BE2C (cell line): ENCODE measurements at regions not wholly inside any gene's neighbourhood (a gene's known extent, or its start where the extent isn't known, plus 50 kb on each side); places are given as distances from the start of the nearest gene placed in this dataset.

ENCODE experiments used
- DNase-seq: peaks from one replicate; pipeline ENCODE4 v3.0.0-alpha.2; 2020
- H3K27me3 ChIP-seq: fragments of 250-450 bp; sonication (Bioruptor Pico); 2 replicates; pipeline ENCODE4 v1.5.1; 2020; ENCODE audit warnings: mild to moderate bottlenecking
- H3K36me3 ChIP-seq: fragments of 250-450 bp; sonication (Bioruptor Pico); 2 replicates; pipeline ENCODE4 v1.5.1; 2020; ENCODE audit warnings: mild to moderate bottlenecking
- H3K4me1 ChIP-seq: fragments of 250-450 bp; sonication (Bioruptor Pico); 2 replicates; pipeline ENCODE4 v1.5.1; 2020
- H3K4me3 ChIP-seq: 2 replicates; pipeline ENCODE4 v1.5.1; 2011; ENCODE audit warnings: low read depth, low read length
- H3K9me3 ChIP-seq: fragments of 250-450 bp; sonication (Bioruptor Pico); 2 replicates; pipeline ENCODE4 v1.5.1; 2020
- CTCF ChIP-seq: IDR thresholded peaks from 2 replicates; pipeline ENCODE4 v1.5.1; 2012; ENCODE audit warnings: mild to moderate bottlenecking, low read depth, low read length

GRCh38 chr6:4641461-4641860 lies 134.7 kb upstream of the CDYL start:
- DNase-seq: no peak
- no peaks in the 10 kb centered on the region for H3K36me3 ChIP-seq
- no peaks in the 10 kb centered on the region for H3K27me3 ChIP-seq
- no peaks in the 10 kb centered on the region for H3K4me1 ChIP-seq
- no peaks in the 10 kb centered on the region for H3K9me3 ChIP-seq
- TF ChIP-seq CTCF: no peak
- no peak overlapping the region for H3K4me3 ChIP-seq

- no peak for TF ChIP-seq CTCF
- Histone ChIP-seq H3K4me1 (no peaks in the 10 kb centered on the region), H3K9me3 (no peaks in the 10 kb centered on the region), H3K27me3 (no peaks in the 10 kb centered on the region), H3K36me3 (no peaks in the 10 kb centered on the region), H3K4me3 (no peak overlapping the region)
- no peak for DNase-seq
Measured at GRCh38 chr6:4640139-4640538, 136.1 kb upstream of the CDYL start.

GRCh38 chr6:4638641-4639040 lies 137.6 kb upstream of the CDYL start:
- Histone ChIP-seq H3K9me3 (no peaks in the 10 kb centered on the region), H3K4me3 (no peak overlapping the region), H3K4me1 (no peaks in the 10 kb centered on the region), H3K27me3 (no peaks in the 10 kb centered on the region), H3K36me3 (no peaks in the 10 kb centered on the region)
- TF ChIP-seq CTCF: no peak
- no peak for DNase-seq

GRCh38 chr6:4637691-4638433 lies 138.3 kb upstream of the CDYL start:
- TF ChIP-seq CTCF: no peak
- H3K4me1 ChIP-seq: no peaks in the 10 kb centered on the region
- DNase-seq: no peak
- no peak overlapping the region for H3K4me3 ChIP-seq
- H3K27me3 ChIP-seq: no peaks in the 10 kb centered on the region
- no peaks in the 10 kb centered on the region for H3K36me3 ChIP-seq
- no peaks in the 10 kb centered on the region for H3K9me3 ChIP-seq

- H3K36me3 ChIP-seq: no peaks in the 10 kb centered on the region
- H3K4me1 ChIP-seq: no peaks in the 10 kb centered on the region
- H3K4me3 ChIP-seq: no peak overlapping the region
- H3K9me3 ChIP-seq: no peaks in the 10 kb centered on the region
- H3K27me3 ChIP-seq: no peaks in the 10 kb centered on the region
- no peak for DNase-seq
- no peak for TF ChIP-seq CTCF
Measured at GRCh38 chr6:4636881-4637224, 139.4 kb upstream of the CDYL start.

GRCh38 chr6:4636191-4636880 lies 139.9 kb upstream of the CDYL start:
- no peaks in the 10 kb centered on the region for H3K27me3 ChIP-seq
- no peaks in the 10 kb centered on the region for H3K36me3 ChIP-seq
- H3K4me3 ChIP-seq: no peak overlapping the region
- TF ChIP-seq CTCF: no peak
- H3K4me1 ChIP-seq: no peaks in the 10 kb centered on the region
- no peak for DNase-seq
- no peaks in the 10 kb centered on the region for H3K9me3 ChIP-seq
